Endothelial cell of umbilical vein (primary cell): ENCODE measurements at regions not wholly inside any gene's neighbourhood (a gene's known extent, or its start where the extent isn't known, plus 50 kb on each side); places are given as distances from the start of the nearest gene placed in this dataset.

Experiments used
- EZH2 ChIP-seq: IDR thresholded peaks from 2 replicates; pipeline ENCODE4 v1.6.1; 2012; ENCODE audit warnings: borderline replicate concordance, low read depth, mild to moderate bottlenecking, moderate library complexity, low read length, inconsistent platforms; ENCODE audit not compliant: severe bottlenecking
- FOS ChIP-seq: IDR thresholded peaks from 2 replicates; pipeline ENCODE4 v1.6.1; 2011; ENCODE audit warnings: mild to moderate bottlenecking, low read length, moderate library complexity, borderline replicate concordance; ENCODE audit not compliant: insufficient read depth
- GATA2 ChIP-seq: IDR thresholded peaks from 2 replicates; pipeline ENCODE4 v1.7.0; 2011; ENCODE audit warnings: low read depth, mild to moderate bottlenecking, moderate library complexity, mixed read lengths, low read length; ENCODE audit not compliant: insufficient read length, insufficient read depth
- JUN ChIP-seq: IDR thresholded peaks from 2 replicates; pipeline ENCODE4 v1.6.1; 2011; ENCODE audit warnings: borderline replicate concordance, low read depth; ENCODE audit not compliant: insufficient read length, insufficient read depth
- MYC ChIP-seq: IDR thresholded peaks from one replicate; pipeline ENCODE4 v1.6.1; 2011; ENCODE audit warnings: mild to moderate bottlenecking, low read depth, low read length
- POLR2A ChIP-seq: IDR thresholded peaks from 2 replicates; pipeline ENCODE4 v1.6.1; 2012; ENCODE audit warnings: low read depth, mild to moderate bottlenecking, control low read depth, low read length
- POLR2AphosphoS5 ChIP-seq: IDR thresholded peaks from 2 replicates; pipeline ENCODE4 v1.6.1; 2012; ENCODE audit warnings: low read depth, mild to moderate bottlenecking, control low read depth, low read length, moderate library complexity; ENCODE audit not compliant: insufficient read depth
- TF ChIP-seq, protein P1 (sequence below), 2 donors: IDR thresholded peaks; 1 replicate in 1 of 2; 2 replicates in 1 of 2; pipeline ENCODE4 v1.5.1; 2011; ENCODE audit warnings: low read length in 2 of 2, mild to moderate bottlenecking in 2 of 2, moderate library complexity in 2 of 2, control low read depth in 1 of 2, inconsistent platforms in 1 of 2, low read depth in 1 of 2; ENCODE audit not compliant: insufficient read depth in 1 of 2; ENCODE audit errors: extremely low read depth in 1 of 2
- TF ChIP-seq, protein P2 (sequence below): IDR thresholded peaks from 2 replicates; pipeline ENCODE4 v1.6.1; 2011; ENCODE audit not compliant: insufficient read depth, insufficient read length

DNA sequence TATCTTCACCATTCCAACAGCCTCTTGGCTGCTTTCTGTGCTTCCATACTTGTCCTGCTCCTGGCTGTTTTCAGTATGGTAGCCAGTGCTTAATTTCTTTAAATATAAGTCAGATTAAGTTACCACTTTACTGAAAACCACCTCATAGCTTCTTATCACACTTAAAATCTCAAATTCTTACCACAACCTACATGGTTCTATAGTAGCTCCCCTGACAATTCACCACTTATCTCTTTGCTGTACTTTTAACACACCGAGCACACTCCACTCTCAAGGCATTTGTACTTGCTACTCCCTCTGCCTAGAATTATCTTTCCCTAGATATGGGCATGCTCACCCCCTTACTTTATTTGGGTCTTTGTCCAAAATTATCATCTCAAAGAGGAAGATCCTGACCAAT is 369.0 kb downstream of the TENT5A start:
- TF ChIP-seq POLR2A (no peak), POLR2AphosphoS5 (no peak), EZH2 (no peak), GATA2 (no peak), MYC (no peak), FOS (no peak), JUN (no peak)
- TF ChIP-seq, protein P1, sequence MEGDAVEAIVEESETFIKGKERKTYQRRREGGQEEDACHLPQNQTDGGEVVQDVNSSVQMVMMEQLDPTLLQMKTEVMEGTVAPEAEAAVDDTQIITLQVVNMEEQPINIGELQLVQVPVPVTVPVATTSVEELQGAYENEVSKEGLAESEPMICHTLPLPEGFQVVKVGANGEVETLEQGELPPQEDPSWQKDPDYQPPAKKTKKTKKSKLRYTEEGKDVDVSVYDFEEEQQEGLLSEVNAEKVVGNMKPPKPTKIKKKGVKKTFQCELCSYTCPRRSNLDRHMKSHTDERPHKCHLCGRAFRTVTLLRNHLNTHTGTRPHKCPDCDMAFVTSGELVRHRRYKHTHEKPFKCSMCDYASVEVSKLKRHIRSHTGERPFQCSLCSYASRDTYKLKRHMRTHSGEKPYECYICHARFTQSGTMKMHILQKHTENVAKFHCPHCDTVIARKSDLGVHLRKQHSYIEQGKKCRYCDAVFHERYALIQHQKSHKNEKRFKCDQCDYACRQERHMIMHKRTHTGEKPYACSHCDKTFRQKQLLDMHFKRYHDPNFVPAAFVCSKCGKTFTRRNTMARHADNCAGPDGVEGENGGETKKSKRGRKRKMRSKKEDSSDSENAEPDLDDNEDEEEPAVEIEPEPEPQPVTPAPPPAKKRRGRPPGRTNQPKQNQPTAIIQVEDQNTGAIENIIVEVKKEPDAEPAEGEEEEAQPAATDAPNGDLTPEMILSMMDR (IDR thresholded peaks at IDR 0.05; ENCODE audit: extremely low read depth in 1 of 2, insufficient read depth in 1 of 2, low read depth in 1 of 2, low read length in 2 of 2), result no peak
- TF ChIP-seq, protein P2, sequence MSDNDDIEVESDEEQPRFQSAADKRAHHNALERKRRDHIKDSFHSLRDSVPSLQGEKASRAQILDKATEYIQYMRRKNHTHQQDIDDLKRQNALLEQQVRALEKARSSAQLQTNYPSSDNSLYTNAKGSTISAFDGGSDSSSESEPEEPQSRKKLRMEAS, result no peak
